Astrocyte of the spinal cord (primary cell): ENCODE measurements at regions not wholly inside any gene's neighbourhood (a gene's known extent, or its start where the extent isn't known, plus 50 kb on each side); places are given as distances from the start of the nearest gene placed in this dataset.

Experiments
- DNase-seq: peaks from one replicate; pipeline ENCODE4 v3.0.0; 2011; ENCODE audit warnings: low read depth, low spot score
- H3K4me3 ChIP-seq: 2 replicates; pipeline ENCODE4 v1.5.1; 2011; ENCODE audit warnings: low read depth, mild to moderate bottlenecking, low read length, moderate library complexity
- CTCF ChIP-seq: IDR thresholded peaks from 2 replicates; pipeline ENCODE4 v1.5.1; 2012; ENCODE audit warnings: low read depth, mild to moderate bottlenecking, low read length, inconsistent platforms
- in situ Hi-C: cut with HindIII; loops from 2 replicates; pipeline ENCODE4 v1.10.0; 2017; ENCODE audit warnings: low sequenced_read_pairs

DNA sequence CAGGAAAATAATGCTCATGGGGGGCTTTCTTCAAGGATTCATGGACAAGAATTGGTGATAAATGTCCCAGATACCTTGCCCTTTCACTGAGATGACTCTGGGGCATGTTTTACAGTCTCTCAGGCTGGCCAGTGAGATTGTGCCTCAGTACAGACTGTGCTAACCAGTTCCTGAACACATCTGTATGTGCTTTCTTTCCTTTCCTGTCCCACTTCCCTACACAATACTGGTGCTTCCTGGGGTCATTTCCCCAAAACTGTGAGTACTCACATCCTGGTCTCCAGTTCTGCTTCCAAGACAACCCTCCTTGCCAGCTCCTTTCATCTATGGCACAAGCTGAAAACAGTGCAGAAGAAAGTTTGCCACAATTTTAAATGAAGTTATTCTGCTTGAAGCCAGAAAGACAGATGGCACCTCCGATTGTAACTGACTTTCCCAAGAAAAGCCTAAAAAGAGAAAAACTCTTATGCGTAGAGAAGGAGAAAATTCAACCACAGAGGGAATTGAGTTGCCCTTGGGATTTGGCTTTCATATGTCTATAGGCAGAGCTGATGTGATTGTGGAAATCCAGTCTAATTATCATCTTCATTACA is 134.7 kb downstream of the DRD1 start:
- in situ Hi-C loops = no loop called here
- no peak for TF ChIP-seq CTCF
- no peak for DNase-seq
- no peak overlapping the region for H3K4me3 ChIP-seq

GRCh38 chr5:175308701-175309100 is 135.3 kb downstream of the DRD1 start:
- in situ Hi-C loops = no loop called here
- no peak for DNase-seq
- no peak overlapping the region for H3K4me3 ChIP-seq
- TF ChIP-seq CTCF = no peak

GRCh38 chr5:175306381-175306780 is 137.6 kb downstream of the DRD1 start:
- no peak for TF ChIP-seq CTCF
- DNase-seq = no peak
- H3K4me3 ChIP-seq = no peak overlapping the region
- in situ Hi-C loops = no loop called here

DNA sequence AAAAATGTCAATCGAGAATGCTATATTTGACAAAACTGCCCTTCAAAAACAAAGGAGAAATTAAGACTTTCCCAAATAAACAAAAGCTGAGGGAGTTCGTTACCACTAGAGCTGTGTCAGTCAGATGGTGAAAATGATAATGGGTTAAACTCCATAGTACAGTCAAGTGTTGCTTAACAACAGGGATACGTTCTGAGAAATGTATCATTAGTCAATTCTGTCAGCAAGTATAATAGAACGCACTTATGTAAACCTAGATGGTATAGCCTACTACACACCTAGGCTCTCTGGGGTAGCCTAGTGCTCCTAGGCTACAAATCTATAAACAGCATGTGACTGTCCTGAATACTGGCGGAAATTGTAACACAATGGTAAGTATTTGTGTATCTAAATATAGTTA is 138.7 kb downstream of the DRD1 start:
- in situ Hi-C loops = no loop called here
- H3K4me3 ChIP-seq = no peak overlapping the region
- no peak for TF ChIP-seq CTCF
- DNase-seq = no peak

DNA sequence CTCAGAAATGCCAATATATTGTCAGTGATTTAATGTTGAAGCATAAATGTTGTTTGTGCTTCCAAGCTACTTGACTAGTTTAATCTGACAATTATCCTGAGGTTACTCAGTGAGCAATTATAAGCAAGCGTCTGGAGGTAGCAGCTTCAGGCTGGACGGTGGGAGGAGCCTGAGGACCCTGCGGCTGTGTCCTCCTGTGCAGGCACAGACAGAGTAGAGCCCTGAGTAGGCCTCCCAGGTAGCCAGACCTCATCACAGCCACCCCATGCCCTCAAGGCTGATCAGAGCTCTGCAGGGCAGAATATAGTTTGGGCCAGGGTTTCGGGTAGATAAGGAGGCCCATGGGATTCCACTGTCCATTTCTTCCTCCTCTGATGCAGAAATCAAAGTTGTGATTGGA is 153.6 kb downstream of the DRD1 start:
- in situ Hi-C loops = no loop called here
- TF ChIP-seq CTCF = no peak
- DNase-seq = no peak
- no peak overlapping the region for H3K4me3 ChIP-seq

- TF ChIP-seq CTCF = no peak
- peak; percentile 60 for DNase-seq
- no peak overlapping the region for H3K4me3 ChIP-seq
- in situ Hi-C loops = no loop called here
These were observed 155.8 kb downstream of the DRD1 start for GRCh38 chr5:175288048-175288621.
